GM10266 (cell line): ENCODE measurements at regions not wholly inside any gene's neighbourhood (a gene's known extent, or its start where the extent isn't known, plus 50 kb on each side); places are given as distances from the start of the nearest gene placed in this dataset.

ENCODE experiments used
- DNase-seq: peaks from one replicate; pipeline ENCODE4 v3.0.0; 2012; ENCODE audit errors: extremely low spot score
- CTCF ChIP-seq: IDR thresholded peaks from 2 replicates; pipeline ENCODE4 v1.5.1; 2012; ENCODE audit warnings: mild to moderate bottlenecking, low read depth; ENCODE audit not compliant: control insufficient read depth, insufficient read depth; ENCODE audit errors: missing control alignments

- no peak for DNase-seq
- TF ChIP-seq CTCF: no peak
Observed at GRCh38 chr12:24711056-24712008, 237.6 kb downstream of the BCAT1 start.

- TF ChIP-seq CTCF: no peak
- DNase-seq: no peak
Observed at GRCh38 chr12:24709216-24709615, 239.7 kb downstream of the BCAT1 start.

GRCh38 chr12:24708718-24709117 lies 240.2 kb downstream of the BCAT1 start:
- no peak for DNase-seq
- no peak for TF ChIP-seq CTCF

GRCh38 chr12:24708043-24708442 lies 240.9 kb downstream of the BCAT1 start:
- DNase-seq: no peak
- no peak for TF ChIP-seq CTCF

- DNase-seq: no peak
Observed at GRCh38 chr12:24707334-24707733, 241.6 kb downstream of the BCAT1 start.

GRCh38 chr12:24705741-24706358 lies 243.1 kb downstream of the BCAT1 start:
- no peak for TF ChIP-seq CTCF
- peak; percentile 57 for DNase-seq

More at GRCh38 chr12:24707334-24707733, 241.6 kb downstream of the BCAT1 start:
- TF ChIP-seq CTCF: no peak

- no peak for TF ChIP-seq CTCF
Observed at GRCh38 chr12:24705216-24705615, 243.7 kb downstream of the BCAT1 start.

More at GRCh38 chr12:24705216-24705615, 243.7 kb downstream of the BCAT1 start:
- DNase-seq: no peak
